Activated CD4-positive, alpha-beta T cell treated with anti-CD3 and anti-CD28 coated beads for 48 hours (primary cell): ENCODE measurements at regions not wholly inside any gene's neighbourhood (a gene's known extent, or its start where the extent isn't known, plus 50 kb on each side); places are given as distances from the start of the nearest gene placed in this dataset.

Experiments
- DNase-seq: peaks from one replicate; pipeline ENCODE4 v3.0.0-alpha.2; 2020

DNA sequence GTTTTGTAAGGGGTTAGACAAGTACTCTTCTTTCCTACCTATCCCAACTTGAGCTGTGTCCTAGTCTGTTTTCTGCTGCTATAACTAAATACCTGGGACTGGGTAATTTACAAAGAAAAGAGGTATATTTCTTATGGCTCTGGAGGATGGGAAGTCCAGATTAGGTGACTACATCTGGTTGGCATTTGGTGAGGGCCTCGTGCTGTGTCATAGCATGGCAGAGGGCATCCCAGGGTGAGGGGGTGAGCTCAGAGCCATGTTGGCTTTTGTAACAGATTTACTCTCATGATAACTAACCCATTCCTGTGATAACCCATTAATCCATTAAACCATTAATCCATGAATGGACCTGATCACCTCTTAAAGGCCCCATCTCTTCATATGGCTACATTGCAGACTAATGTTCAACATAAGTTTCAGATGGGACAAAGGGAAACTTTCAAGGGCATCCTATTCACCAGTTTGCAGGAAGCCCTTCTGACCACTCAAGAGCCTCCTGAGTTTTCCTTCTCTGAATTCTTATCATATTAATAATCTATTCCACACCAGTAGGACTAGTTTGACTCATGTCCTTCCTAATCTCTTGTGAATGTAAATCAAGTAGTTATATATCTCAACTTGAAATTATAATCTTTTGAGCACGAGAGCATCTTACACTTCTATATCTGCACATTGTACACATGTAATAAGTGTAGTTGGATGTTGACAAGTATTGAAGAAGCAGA is 185.7 kb upstream of the ZPLD1 start:
- DNase-seq = no peak

DNA sequence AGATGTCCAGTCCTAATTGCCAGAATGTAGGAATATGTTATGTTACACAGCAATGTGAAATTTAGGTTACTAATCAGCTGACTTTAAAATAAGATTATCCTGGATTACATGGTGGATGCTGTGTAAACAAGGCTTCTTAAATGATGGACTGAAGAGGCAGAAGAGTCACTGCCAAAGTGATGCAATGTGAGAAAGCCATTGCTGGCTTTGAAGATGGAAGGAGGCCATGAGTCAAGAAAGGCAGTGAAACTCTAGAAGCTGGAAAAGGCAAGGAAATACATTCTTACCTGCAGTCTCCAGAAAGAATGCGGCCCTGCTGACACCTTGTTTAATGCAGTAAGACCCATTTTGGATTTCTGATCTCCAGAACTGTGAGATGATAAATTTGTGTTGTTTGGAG is 179.1 kb upstream of the ZPLD1 start:
- no peak for DNase-seq

DNA sequence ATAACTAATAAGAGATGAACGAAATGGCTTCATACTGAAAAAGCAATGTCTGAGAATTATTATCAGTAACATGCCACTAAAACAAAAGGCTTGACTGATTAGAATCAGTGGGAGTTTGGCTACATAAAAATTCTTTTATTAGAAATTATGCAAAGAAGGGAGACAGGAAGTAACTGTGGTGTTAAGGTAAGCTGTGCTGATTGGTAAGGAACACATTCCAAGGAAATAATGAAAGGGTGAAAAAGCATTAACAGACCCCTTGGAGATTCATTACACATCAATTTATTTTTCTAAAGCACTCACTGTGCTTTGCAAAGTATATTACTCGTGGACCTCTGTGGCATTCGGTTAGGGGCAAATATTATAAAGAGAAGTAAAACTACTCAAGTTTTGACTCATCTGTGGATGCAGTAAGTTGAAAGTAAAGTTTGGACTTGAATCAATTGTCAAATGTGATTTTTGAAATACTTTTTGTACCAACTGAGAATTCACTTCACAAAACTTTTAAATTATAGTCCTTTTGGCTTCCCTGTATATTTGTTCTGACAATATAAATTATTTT is 176.1 kb upstream of the ZPLD1 start:
- DNase-seq = no peak

DNA sequence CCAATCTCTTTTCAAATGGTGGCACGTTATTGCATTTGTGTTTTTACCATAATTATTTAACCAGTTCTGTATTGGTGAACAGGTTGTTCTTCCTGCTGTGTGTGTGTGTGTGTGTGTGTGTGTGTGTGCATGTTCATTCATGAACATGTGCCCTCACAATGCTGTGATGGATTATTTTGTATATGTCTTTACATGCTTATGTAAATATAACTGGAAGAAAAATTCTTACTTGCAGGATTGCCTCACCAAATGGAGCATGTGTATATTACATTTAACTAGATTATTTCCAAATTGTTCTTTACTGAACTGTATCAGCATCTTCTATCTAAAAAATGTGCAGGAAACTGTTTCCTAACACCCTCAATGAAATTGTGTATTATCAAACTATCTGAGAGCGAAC is 175.2 kb upstream of the ZPLD1 start:
- no peak for DNase-seq

DNA sequence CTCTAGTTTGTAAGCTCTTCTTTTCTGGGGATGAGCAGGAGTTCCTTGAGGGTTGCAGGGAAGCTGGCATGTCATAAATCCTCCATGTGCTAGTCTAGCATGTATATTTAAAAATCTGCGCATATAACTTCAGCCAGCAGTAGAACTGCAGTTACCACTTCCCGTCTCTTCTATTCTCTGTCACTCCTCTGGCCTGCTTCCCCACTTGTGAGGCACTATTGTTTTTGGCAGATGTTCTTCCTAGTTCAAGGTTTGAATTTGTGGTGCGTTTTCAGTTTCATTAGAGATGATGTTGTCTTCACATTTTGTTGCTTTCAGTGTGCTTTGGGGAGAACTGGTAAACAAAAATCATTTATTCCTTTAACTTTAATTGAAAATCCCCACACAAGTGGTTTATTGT is 169.1 kb upstream of the ZPLD1 start:
- no peak for DNase-seq

DNA sequence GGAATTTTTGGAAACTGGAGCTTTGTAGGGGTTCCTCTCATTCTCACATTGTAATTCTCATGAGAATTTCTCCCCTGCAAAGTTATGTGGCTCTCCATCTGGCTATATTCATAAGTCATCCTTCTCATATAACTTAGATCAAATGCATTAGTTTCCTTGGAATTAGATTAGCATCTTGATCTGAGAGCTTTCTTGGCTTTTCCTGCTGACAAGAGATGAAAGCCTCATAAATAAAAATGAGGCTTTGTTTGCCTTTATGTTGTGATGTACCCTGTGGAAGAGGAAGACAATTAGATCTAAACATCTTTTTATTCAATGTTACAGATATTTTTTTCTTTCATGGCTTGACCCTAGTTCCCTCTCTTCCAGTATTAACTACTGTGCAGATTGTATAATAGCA is 165.4 kb upstream of the ZPLD1 start:
- DNase-seq = no peak

DNA sequence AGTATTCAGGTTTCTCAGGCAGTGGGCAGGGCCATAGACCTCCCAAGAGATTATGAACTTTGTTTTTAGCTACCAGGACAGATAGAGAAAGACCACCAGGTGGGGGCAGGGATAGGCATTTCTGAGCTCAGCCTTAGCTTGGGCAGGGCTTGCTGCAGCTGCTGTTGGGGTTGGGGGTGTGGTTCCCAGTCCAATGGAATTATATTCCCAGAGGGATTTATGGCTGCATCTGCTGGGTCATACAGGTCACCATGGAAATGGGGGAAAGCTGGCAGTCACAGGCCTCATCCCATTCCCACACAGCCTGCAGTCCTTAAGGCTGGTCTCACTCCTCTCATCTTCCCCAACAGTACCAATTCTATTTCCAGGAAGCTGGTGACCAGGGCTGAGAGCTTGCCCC is 144.6 kb upstream of the ZPLD1 start:
- DNase-seq = no peak

DNA sequence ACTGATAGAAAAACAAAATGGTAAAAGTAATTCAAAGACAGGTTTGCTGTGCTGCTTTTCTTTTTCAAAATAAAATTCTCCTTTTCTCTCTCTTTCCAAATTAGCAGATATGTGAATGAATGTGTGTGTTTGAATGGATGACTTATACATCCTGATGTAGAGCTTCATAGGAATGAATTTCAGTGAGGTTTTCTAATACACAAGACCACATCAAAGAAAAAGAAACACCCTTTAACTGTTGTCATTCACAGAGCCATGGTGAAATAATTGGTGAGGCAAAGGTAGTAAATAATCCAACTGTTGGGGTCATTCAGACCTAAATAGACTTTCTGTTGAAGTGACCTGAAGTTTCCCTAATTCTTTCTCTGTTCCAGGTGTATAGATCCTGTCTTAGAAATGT is 139.1 kb upstream of the ZPLD1 start:
- DNase-seq = no peak

DNA sequence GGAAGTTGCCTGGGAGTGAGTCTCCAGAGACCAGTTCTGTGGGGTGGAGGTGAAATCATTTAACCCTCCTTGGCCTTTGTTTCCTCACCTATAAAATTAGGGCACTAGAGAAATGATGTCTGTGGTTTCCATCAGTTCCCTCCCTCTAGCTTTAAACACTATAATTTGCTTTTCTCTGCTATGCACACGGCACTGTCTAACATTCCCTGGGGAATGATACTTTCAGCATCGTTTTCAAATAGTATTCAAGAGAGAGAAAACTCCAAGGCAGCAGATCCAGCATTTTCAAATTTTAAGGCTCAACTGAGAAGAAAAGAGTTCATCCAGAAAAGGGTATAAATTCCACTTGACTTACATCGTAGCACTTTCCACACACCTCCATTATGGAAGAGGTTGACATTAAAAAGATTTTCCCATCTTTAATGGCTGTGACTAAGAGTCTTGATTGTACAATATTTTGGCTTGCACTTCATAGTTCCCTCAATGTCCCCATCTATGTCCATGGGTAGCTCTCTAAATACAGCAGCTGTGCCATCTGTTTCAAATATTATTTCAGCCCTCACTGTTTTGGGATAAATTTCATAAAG is 137.7 kb upstream of the ZPLD1 start:
- no peak for DNase-seq

DNA sequence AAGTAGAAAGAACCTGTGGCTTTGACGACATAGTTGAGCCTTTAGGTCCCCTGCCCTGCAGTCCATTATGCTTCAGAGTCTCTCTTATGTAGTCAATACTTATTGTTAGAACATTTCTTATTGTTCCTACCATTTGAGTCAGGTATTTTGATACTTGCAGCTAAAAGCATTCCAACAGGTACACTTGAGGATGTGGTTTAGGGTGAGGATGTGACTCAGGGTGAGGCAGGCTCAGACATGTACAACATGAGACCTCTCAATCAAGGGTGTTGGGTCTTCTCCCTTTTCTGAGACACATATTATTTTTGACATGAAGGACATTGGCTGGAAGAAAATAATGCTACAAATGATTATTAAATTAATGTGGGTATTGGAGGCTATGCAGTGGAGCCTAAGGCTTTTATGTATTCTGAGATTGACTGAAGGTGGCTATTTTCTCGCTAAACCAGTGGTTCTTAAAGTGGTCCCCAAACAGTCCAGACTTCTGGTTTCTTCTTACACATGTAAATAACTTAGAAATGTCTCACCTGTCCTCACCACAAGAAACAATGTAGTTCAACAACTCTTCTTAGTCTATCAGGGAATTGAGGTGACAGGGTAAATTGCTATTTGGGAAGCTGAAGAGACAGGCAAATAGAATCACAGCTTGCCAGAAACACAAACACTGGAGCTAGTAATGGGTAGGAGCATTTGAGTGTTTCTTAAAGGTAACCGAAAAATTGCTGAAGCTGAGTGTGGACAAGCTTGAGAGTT is 135.5 kb upstream of the ZPLD1 start:
- DNase-seq = peak; percentile 3

DNA sequence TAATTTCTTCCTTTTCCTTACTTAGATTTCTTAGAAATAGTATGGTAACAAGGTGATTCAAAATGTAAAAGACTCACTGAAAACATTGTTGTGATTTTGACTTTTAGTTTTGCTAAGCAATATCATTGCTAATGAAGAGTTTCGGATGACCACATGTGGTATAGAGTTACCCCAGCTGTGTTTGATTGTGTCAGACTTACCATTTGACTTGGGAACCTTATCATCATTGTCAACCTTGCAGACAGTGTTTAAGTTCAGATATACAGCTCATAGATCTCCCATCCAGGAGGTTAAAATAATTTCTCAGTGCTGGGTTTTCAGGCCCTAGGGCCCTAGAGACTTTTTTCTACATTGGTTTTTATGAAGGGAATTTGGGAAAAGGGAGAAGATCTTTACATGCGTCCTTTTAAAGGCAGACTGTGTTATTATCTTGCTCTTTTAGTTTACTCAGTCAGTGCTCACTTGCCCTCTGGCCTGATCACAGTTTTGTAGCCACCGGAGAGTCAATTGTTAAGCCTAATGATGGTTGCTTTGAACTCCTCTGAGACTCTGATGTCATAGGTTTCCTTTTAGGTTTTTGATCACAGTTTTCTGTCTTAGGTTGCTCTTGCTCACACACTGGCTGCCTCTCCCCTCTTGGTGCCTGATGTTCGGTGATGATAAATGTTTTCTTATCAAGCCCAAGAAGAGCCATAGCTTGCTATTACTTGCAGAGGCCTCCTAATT is 133.5 kb upstream of the ZPLD1 start:
- DNase-seq = no peak

DNA sequence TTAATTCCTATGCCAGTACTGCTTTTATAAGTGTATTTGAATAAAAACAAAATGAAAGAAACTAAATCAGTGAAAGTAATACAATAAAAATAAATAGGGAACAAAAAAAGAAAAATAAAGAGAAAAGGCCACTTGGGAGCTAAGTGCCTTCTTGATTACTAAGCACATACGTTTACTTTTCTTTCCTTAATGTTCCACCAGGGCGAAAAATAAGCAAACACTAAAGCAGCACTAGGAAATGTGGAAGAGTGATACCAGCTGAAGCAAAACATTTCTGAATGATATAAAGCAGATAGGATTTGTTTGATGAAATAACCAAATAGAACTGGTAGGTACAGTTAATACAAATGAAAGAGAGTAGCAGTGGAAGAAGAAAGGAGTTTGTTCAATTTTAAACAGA is 132.8 kb upstream of the ZPLD1 start:
- no peak for DNase-seq

DNA sequence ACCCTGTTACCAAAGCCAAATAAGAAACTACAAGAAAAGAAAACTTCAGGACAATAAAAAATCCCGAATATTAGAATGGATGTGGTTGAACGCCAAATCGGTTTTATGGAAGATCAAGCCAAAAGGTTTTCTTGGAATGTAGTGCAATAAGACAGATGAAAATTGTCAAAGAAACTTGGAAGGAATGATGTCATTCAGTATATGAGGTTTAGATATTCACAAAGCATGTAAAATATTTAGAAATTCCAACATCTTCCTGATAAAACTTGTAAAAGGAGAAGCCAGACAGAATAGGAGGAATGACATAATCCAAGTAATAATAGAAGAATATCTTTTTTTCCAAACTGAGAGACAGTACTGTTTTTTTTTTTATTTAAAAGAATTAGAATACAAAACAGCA is 130.3 kb upstream of the ZPLD1 start:
- no peak for DNase-seq

DNA sequence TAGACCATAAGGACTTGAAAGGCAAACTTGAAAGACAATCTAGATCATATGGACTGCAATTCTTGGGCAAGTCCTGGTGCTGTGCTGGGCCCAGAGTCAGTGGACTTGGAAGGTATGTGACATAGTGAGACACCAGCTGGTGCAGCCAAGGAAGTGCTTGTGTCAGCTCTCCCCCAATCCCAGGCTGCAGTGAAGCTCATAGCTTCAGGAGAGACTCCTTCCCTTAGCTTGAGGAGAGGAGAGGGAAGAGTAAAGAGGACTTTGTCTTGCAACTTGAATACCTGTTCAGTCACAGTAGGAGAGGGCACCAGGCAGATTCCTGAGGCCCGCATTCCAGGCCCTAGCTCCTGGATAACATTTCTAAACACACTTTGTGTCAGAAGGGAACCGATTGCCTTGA is 127.4 kb upstream of the ZPLD1 start:
- DNase-seq = no peak

DNA sequence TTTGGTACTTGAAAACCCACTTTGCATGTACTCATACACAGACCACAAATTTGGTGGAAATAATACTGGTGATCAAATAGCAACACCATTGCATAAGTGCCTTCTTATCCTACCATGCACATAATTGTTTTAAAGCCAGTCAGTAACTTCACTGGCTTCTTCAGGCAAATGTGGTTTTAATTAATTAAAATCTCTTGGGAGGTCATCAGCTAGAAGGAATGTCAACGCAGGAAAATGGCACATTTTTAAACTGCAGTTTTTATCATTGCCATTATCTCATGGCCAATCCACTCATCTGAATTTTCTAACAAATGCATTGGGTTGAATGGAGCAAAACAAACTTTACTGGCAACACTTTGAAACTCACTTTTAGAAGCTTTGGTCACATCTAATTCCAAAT is 105.7 kb upstream of the ZPLD1 start:
- DNase-seq = no peak

DNA sequence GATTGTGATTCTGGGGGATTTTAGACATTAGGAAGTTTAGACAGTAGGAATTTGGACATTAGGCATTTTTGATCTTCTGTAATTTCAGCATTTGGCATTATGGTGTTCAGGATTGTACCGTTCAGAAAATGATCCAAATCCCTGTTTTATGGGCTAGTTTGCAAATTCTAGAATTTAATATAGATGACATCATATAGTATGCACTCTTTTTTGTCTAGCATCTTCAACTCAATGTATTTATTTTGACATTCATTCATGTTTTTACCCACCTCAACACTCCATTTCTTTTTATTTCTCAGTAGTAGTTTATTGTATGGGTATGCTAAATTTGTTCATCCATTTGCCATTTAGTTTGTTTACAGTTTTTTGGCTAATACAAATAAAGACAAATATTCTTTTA is 105.3 kb upstream of the ZPLD1 start:
- DNase-seq = no peak

DNA sequence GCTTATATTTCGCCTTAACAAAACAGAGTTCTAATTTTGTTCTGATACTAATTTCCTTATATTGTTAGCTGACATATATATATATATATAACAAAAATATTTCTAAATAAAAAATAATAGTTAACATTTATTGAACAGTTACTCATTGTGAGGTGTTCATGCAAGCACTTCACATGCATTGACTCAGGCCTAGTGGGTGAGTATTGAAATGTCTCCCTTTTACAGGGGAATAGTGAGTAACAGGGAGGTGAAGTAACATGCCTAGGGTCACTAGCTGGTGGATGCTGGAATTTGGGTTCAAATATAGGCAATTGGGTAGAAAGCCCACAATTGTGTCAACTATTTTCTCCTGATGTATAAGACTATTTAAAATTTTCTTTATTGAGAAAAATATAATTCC is 102.6 kb upstream of the ZPLD1 start:
- DNase-seq = no peak

DNA sequence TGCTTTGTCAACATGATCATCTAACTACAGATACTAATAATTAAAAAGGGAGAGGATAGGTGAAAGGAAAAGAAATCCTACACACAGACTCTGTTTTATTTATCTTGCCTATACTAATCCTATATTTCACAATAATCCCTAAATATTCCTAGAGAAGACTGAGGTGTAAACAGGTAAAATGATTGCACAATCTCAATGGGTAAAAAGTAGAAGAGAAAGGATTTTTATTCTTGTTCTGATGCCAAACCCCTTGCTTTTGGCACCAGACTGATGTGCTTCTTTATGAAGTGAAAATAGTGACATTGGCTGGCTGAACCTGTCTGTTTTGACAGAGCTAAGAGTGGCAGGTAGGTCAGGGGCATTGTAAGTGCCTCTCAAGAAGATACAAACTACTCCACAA is 101.9 kb upstream of the ZPLD1 start:
- no peak for DNase-seq

DNA sequence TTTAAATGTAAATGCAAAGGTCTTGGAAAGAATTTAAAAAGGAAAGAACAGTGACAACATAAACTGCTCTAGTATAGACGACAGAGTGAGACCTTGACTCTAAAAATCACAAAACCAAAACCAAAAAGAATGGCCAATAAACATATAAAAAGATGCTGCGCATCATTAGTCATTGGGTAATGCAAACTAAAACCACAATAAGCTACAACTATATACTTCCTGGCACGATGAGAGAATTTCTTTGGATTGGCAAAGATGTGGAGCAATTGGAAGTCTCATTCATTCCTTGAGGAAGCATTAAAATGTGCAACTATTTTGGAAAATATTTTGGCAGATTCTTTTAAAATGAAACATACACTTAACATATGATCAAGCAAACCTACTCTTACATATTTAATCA is 98.7 kb upstream of the ZPLD1 start:
- DNase-seq = no peak

DNA sequence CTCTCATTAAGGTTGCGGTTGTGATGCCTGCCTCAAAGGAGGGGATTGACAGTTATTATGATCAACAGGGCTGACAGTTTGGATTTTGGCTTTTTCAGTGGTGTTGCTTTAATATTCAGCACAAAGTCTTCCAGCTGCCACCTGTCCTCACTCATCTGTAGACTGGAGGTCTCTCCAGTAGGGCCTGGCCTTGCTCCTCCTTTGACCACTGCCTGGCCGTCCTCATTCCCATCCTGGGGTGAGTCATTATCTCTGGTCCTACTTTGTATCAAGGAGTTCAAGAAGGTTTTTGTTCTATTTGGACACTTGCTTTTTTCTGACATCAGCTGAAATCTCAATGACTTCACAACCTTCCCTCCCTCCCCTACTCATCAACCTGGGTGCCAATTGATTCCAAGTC is 95.1 kb upstream of the ZPLD1 start:
- DNase-seq = no peak

DNA sequence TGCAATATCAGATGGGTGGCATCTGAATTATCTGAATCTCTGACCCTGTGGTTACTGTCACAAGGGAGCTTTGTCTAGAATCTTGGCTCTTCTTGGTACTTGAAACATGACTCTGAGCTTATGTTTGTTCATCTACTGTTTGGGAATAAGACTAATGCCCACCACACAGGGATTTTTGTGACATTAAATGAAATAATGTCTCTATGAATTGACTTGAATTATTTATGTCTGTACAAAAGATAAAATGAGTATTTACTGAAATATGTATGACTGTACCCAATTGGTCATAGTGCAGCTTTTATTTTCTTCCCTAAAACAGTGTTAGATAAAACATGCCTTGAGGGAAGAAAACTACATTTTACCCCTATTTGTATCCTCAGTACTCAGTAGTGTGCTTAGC is 87.9 kb upstream of the ZPLD1 start:
- no peak for DNase-seq

DNA sequence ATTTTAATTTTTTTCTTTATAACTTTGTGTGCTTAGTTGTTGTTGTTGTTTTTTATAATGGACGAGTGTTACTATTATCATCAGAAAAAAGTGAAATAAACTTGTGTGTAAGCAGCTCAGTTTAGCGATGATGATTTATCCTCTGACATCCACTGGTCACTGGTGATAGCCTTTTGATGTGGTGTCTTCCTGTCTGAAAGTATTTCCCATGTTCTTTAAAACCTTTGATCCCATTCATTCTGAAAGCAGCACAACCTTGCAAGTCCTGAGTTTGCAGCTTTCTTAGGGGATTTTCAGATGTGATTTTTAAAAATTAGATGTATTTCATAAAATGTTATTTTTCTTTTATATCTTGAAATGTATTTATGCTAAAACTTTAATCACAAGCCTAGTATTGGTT is 85.9 kb upstream of the ZPLD1 start:
- DNase-seq = no peak

DNA sequence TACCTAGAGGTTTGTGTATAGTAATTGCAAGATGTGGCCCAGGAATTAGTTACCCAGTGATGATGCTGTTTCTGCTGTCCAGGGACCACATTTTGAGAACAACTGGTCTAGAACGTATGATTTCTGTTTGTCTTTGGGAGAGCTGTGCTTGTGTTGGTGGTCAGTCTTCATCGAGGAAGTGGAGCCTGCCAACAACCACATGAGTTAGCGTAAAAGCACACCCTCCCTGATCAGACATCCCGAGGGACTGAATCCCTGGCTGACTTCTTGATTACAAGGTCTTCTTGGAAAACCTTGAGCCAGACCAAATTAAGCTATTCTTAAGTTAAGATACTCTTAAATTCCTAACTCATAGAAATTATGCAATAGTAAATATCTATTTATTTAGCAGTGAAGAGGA is 81.7 kb upstream of the ZPLD1 start:
- no peak for DNase-seq

DNA sequence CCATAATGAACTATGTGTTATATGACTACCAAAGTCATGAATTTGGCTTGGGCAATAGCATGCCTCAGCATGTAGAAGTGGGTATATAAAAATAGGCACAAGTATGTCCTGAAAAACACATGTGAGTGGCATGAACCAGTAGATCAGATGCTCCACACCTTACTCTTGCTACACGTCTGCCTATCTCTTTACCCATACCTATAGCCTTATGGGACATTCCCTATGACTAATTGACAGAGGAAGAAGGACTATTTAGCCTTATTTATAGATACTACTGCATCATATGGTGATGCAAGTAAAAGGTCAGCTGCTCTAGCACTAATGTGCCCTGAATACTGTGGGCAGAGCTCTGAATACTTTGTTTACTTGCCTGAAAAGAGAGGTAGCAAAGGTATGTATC is 81.0 kb upstream of the ZPLD1 start:
- DNase-seq = no peak
